Stomach (tissue), 8 donors: ENCODE measurements at regions not wholly inside any gene's neighbourhood (a gene's known extent, or its start where the extent isn't known, plus 50 kb on each side); places are given as distances from the start of the nearest gene placed in this dataset.

Experiments
- DNase-seq, 2 donors: peaks; one replicate each; pipeline versions ENCODE4 v3.0.0 to v3.0.0-alpha.2; 2013 to 2019
- H3K27ac ChIP-seq, 5 donors: fragments of 200-600 bp in 4 of 5; sonication (generic) in 4 of 5; one replicate each; pipeline ENCODE4 v1.5.1; 2013 to 2019; ENCODE audit warnings: mild to moderate bottlenecking in 1 of 5, moderate library complexity in 1 of 5
- H3K27me3 ChIP-seq, 3 donors: fragments of 200-600 bp; sonication (generic); one replicate each; pipeline ENCODE4 v1.5.1; 2017 to 2019; ENCODE audit warnings: mixed run types in 1 of 3
- H3K36me3 ChIP-seq, 4 donors: fragments of 200-600 bp; sonication (generic); 1 replicate in 3 of 4; 2 replicates in 1 of 4; pipeline ENCODE4 v1.5.1; 2016 to 2019
- H3K4me1 ChIP-seq, 4 donors: fragments of 200-600 bp; sonication (generic); one replicate each; pipeline ENCODE4 v1.5.1; 2016 to 2019
- H3K4me3 ChIP-seq, 4 donors: fragments of 200-600 bp; sonication (generic) in 3 of 4; one replicate each; pipeline ENCODE4 v1.5.1; 2016 to 2019; ENCODE audit warnings: mild to moderate bottlenecking in 1 of 4
- H3K9me3 ChIP-seq, 4 donors: fragments of 200-600 bp; sonication (generic); one replicate each; pipeline ENCODE4 v1.5.1; 2016 to 2019
- EP300 ChIP-seq: sonication (generic); formaldehyde crosslinking; IDR thresholded peaks from one replicate; pipeline ENCODE4 v1.6.1; 2017; ENCODE audit warnings: antibody characterized with exemption
- POLR2A ChIP-seq, 4 donors: fragments of 450-650 bp; IDR thresholded peaks; one replicate each; pipeline ENCODE4 v1.6.1; 2016; ENCODE audit warnings: antibody characterized with exemption in 4 of 4, control low read depth in 2 of 4, mild to moderate bottlenecking in 1 of 4, moderate library complexity in 1 of 4
- POLR2AphosphoS5 ChIP-seq, 3 donors: sonication (generic); formaldehyde crosslinking; IDR thresholded peaks; one replicate each; pipeline ENCODE4 v1.6.1; 2016; ENCODE audit warnings: antibody characterized with exemption in 3 of 3
- WGBS, 5 donors: extraction: QIAGEN DNeasy Blood & Tissue Kit in 3 of 5; methylation state at CpG; one replicate each; pipeline versions ENCODE4 v1.1.5 to v1.1.7; 2013 to 2018; 5-methylcytosine and 5-hydroxymethylcytosine counted together
- intact Hi-C: fragments of 100-400 bp; cut with DNase I; formaldehyde crosslinking; loops from one replicate; pipeline ENCODE4 v1.15.1; 2023; ENCODE audit warnings: low total_unique reads
- TF ChIP-seq, protein P1 (sequence below), 7 experiments: fragments of 450-650 bp in 4 of 7; fragments of 200-600 bp in 3 of 7; sonication (generic) in 3 of 7; IDR thresholded peaks; one replicate each; pipeline ENCODE4 v1.5.1; 2016 to 2019; ENCODE audit warnings: antibody characterized with exemption in 7 of 7, control low read depth in 2 of 7, mild to moderate bottlenecking in 1 of 7
- donor health status: healthy with polysubstance abuse.
- donor health status: Bipolar disorder and iron deficiency.
- donor health status: healthy.

DNA sequence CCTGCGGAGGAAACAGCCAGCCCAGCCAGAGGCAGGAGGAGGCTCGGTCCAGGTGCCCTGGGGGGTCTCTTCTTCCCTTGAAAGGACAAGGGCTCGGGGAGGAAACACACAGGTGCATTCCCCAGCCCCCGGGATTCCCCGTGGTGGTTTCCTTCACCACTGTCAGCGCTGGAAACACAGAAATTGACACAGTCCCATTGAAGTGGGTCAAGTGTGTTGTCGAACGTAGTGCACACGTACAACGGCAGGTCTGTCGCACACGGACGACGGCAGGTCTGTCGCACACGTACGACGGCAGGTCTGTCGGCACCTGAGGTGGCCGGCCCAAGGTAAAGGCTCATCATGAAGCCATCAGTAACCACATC, 80.9 kb downstream of the DLL1 start:
- TF ChIP-seq POLR2AphosphoS5 (IDR thresholded peaks at IDR 0.05) (no peak), POLR2A (IDR thresholded peaks at IDR 0.05) (no peak), EP300 (no peak)
- TF ChIP-seq, protein P1, sequence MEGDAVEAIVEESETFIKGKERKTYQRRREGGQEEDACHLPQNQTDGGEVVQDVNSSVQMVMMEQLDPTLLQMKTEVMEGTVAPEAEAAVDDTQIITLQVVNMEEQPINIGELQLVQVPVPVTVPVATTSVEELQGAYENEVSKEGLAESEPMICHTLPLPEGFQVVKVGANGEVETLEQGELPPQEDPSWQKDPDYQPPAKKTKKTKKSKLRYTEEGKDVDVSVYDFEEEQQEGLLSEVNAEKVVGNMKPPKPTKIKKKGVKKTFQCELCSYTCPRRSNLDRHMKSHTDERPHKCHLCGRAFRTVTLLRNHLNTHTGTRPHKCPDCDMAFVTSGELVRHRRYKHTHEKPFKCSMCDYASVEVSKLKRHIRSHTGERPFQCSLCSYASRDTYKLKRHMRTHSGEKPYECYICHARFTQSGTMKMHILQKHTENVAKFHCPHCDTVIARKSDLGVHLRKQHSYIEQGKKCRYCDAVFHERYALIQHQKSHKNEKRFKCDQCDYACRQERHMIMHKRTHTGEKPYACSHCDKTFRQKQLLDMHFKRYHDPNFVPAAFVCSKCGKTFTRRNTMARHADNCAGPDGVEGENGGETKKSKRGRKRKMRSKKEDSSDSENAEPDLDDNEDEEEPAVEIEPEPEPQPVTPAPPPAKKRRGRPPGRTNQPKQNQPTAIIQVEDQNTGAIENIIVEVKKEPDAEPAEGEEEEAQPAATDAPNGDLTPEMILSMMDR (IDR thresholded peaks at IDR 0.05), result no peak
- intact Hi-C loops, result no loop called here
- Histone ChIP-seq H3K4me3 (no peak overlapping the region), H3K9me3 (no peaks in the 10 kb centered on the region), H3K27me3 (peaks cover 0 to 33% (median 5%) of the 10 kb centered on the region in 3 donors), H3K4me1 (no peaks in the 10 kb centered on the region), H3K36me3 (no peaks in the 10 kb centered on the region), H3K27ac (no peak overlapping the region)
- DNase-seq, result peak in 1 of 2 donors; percentile 7
- 84 to 90% (median 85%) methylated on average over 18 to 20 of the region's 20 CpGs for WGBS, 5 donors

DNA sequence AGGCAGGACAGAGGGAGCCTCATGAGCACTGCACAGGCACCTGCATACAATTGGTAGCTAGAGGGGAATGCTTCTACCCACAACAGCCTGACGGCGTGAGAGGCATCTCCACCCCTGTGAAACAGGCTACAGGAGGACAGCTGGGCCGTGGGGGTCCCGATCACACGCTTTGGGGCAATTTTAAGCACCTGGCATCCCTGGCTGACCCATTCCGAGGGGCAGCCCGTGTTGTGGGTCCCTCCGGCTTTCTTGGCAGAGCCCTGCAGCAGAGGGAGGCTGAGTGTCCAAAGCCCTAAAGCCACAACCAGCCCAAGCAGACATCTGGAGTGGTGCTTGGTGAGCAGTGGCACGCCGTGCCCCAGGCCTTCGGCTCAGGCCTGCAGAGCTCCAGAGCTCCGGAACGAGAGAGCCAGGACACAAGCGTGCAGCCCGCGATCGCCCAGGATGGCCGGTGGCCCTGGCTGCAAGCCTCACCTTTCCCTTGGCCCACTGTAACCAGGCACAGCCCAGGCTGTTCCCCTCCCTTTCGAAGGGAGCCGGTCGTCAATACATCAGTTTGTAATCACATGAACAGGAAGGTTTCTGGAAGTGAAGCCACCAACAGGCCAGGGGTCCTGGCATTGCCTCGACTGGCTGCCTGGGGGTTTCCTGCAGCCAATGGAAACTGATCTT, 81.4 kb downstream of the DLL1 start:
- 85 to 91% (median 86%) methylated on average over 12 to 22 of the region's 22 CpGs for WGBS, 5 donors

GRCh38 chr6:170208651-170209353, 82.1 kb downstream of the DLL1 start:
- Histone ChIP-seq H3K27ac (no peak overlapping the region), H3K36me3 (no peaks in the 10 kb centered on the region), H3K4me3 (no peak overlapping the region), H3K9me3 (no peaks in the 10 kb centered on the region), H3K27me3 (peaks cover 0 to 33% (median 5%) of the 10 kb centered on the region in 3 donors), H3K4me1 (no peaks in the 10 kb centered on the region)
- TF ChIP-seq EP300 (no peak), POLR2A (IDR thresholded peaks at IDR 0.05) (no peak), POLR2AphosphoS5 (IDR thresholded peaks at IDR 0.05) (no peak)
- TF ChIP-seq, protein P1 (IDR thresholded peaks at IDR 0.05), result no peak
- DNase-seq, result peak in 1 of 2 donors; percentile 17
- 90 to 95% (median 92%) methylated on average over 14 to 18 of the region's 18 CpGs for WGBS, 5 donors
- intact Hi-C loops, result no loop called here

More for the DNA sequence above, 81.4 kb downstream of the DLL1 start:
- DNase-seq, result peak in 1 of 2 donors; percentile 18
- H3K36me3 ChIP-seq, result no peaks in the 10 kb centered on the region
- H3K27me3 ChIP-seq, result peaks cover 0 to 33% (median 5%) of the 10 kb centered on the region in 3 donors
- no peaks in the 10 kb centered on the region for H3K4me1 ChIP-seq
- H3K27ac ChIP-seq, result no peak overlapping the region
- no peak overlapping the region for H3K4me3 ChIP-seq
- intact Hi-C loops, result no loop called here
- TF ChIP-seq POLR2AphosphoS5 (IDR thresholded peaks at IDR 0.05), result no peak
- TF ChIP-seq POLR2A (IDR thresholded peaks at IDR 0.05), result no peak
- TF ChIP-seq, protein P1 (IDR thresholded peaks at IDR 0.05), result no peak
- no peak for TF ChIP-seq EP300
- H3K9me3 ChIP-seq, result no peaks in the 10 kb centered on the region

DNA sequence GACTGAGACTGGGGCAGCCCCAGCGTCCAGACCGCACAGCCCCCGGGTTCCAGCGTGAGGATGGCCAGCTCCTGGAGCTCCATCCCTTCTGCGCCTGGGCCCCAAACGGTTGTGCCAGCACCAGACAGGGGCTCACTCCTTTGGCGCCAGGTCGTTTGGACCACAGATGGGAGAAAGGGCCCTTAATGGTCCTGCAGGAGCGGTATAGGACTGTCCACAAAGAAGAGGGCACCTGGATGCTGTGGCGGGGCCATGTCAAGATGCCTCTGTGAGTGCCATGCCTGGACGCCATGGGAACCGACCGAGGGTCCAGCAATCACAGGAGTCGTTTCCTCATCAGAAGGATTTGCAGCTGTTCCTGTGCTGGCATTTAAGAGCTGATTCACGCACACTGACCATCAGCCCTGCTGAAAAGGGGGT, 82.7 kb downstream of the DLL1 start:
- intact Hi-C loops, result no loop called here
- Histone ChIP-seq H3K27ac (no peak overlapping the region), H3K9me3 (no peaks in the 10 kb centered on the region), H3K4me3 (no peak overlapping the region), H3K36me3 (no peaks in the 10 kb centered on the region), H3K27me3 (peaks cover 0 to 33% (median 5%) of the 10 kb centered on the region in 3 donors), H3K4me1 (no peaks in the 10 kb centered on the region)
- DNase-seq, result peak in 1 of 2 donors; percentile 20
- WGBS, 5 donors, result 89 to 93% (median 91%) methylated on average over 13 to 15 of the region's 15 CpGs
- TF ChIP-seq, protein P1 (IDR thresholded peaks at IDR 0.05), result no peak
- TF ChIP-seq EP300 (no peak), POLR2AphosphoS5 (IDR thresholded peaks at IDR 0.05) (no peak), POLR2A (IDR thresholded peaks at IDR 0.05) (no peak)
